CD4-positive, alpha-beta T cell treated with Interleukin-17A for 1 hour (primary cell): ENCODE measurements at regions not wholly inside any gene's neighbourhood (a gene's known extent, or its start where the extent isn't known, plus 50 kb on each side); places are given as distances from the start of the nearest gene placed in this dataset.

Source experiments
- DNase-seq: peaks from one replicate; pipeline ENCODE4 v3.0.0-alpha.2; 2020

DNA sequence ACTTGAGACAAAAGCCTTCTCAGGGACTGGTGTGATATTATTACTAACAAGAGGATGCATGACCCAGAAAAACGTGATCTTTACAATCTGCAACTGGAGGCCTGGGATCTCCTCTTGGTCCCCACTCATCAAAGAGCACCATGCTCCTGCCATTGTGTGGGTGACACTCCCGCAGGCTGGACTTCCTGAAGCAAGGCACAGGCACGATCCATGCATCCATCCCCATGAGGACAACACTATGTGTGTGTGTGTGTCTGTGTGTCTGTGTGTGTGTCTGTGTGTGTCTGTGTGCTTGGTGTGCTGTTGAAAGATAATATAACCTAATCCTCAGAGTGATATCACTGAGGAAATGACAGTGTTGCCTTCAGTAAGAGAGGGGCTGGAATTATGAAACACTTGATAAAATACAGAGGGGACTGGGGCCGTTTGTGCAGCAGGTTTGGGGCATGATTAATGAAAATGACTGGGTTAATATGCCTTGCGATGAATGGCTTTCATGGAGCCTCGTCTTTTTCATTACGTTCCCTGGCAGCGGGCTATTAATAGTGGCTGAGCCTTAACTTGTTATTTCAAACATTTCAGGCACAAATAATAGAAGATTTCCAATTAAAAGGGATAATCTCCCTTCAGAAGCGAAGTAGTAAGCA, 180.8 kb upstream of the TCERG1L start:
- DNase-seq, result no peak

DNA sequence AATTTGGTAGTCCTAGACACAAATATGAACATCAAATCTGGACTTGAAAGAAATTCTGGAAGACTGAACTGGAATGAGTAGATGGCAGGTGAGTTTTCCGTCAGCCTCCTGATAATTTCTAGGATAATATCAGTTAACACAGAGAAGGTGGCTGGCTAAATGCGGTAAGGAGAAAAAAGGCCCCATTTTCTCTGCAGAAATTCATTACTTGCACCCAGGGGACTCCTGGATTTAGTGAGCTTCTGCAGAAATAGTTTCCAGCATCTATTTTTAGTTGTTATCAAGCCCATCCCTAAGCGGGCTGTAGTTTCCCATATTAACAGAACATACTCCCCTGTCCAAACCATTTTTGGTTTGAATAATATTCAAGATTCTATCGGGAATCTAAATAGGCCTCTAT, 181.9 kb upstream of the TCERG1L start:
- DNase-seq, result no peak

DNA sequence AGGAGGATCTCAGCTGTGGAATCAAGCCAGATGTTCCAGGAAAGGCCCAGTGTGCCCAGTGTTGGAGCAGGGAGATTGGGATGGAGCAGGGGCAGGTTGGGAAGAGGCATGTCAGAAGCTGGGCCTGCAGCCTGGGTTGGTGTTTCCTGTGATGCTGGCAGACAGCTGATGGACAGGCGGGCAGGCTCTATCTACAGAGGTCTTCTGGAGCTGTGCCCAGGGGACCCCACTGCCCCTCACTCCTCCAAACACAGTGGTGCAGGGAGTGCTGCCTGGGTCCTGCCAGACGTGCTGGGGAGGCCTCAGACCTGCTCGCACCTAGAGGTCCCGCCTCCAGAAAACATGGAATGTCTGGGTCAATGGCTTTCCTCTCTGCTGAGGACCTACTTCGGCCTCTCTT, 182.9 kb upstream of the TCERG1L start:
- DNase-seq, result no peak

DNA sequence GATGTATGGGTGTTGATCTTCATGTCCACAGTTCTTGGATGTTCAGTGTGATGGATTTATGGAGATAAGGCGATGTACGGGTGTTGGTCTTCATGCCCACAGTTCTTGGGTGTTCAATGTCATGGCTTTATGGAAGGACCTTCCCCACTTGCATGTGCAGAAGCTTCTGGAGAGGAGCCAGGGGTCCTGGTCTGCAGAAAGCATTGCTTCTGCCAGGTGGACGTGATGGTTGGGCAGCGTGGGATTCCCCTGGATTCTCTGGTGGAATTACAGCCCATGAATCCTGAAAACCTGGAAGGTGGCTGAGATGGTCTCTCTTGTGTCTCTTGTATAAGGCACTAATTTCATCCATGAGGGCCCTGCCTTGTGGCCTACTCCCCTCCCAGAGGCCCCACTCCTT, 183.7 kb upstream of the TCERG1L start:
- no peak for DNase-seq

DNA sequence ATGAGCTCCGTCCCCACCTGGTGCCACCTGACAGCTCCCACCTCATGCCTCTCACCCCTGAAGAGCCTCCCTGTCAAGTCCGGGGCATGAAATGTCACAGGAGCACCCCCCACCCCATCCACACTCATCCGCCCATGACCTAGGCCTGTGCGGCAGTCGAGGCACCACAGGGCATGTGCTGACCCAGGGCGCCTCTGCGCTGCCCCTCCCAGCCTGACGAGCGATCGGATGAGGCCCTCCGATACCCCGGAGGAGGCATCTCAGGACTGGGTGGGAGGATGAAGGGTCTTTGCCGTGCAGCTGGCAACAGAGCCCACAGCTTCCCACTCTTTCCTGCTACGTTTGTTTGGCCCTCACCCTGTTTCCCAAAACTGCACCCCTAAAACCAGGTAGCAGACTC, 184.4 kb upstream of the TCERG1L start:
- no peak for DNase-seq

DNA sequence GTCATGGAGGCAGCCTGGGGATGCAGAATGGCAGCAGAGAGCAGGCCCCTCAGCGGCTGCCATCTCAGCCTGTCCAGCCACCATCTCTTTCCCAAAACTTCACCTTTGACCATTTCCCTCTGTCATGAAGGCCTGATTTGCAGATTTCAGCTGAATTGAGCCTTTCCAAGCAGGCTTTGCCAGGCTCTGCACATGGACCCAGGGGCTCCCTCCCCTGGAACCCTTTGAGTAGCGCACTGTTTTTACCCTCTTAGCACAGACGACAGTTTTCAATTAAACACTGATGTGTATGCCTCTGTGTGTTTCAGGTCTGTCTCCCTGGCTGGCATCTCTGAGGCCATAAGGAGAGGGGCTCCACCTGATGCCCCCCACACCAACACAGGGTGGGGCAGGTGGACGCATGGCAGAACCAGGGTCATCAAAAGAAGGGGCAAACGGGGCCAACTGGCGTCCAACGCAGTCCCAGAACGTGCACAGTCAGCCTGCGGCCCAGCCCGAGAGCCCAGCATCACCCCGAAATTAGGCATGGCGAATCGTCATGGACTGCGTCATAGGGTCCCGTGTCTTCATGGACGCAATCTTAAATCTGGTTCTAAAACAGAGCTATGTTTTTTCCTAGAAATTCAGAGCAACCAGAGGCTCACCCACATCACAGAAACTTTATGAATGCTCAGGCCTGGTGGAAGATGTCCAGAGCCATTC, 185.0 kb upstream of the TCERG1L start:
- DNase-seq, result no peak

DNA sequence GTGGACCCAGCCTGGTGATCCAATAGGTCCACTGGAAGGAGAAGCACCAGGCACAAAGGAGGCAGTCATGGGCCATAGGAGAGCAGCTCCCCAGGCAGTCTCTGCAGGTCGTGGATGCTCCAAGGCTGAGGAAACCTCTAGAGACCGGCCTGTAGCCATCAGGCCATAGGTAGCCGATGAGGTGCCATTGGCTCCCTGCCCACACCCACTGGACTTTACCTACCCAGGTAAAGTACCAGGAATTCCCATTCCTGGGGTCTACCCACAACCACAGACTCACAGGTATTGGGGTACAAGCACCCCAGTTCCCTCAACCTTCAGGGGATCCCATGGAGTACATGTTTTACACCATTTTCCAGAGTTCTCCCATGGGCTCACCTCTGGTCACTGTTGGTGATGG, 188.0 kb upstream of the TCERG1L start:
- DNase-seq, result no peak

DNA sequence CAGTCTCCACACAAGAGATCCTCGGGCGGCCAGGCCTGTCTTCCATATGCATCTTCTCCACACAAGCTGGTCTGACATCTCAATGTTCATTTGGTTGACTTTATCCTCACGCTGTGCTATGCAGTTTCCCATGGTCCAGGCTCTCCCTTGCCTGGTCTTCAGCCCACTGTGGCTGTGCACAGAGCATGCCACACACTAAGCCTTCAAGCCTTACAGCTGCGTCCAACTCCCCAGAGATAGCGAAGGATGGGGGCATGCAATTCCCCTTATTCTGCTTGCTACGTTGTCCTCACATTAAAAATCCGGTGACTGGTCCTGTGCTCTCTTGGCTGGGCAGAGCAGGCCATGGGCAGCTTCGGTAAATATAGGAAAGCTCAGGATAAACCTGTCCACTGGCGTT, 188.7 kb upstream of the TCERG1L start:
- DNase-seq, result no peak

DNA sequence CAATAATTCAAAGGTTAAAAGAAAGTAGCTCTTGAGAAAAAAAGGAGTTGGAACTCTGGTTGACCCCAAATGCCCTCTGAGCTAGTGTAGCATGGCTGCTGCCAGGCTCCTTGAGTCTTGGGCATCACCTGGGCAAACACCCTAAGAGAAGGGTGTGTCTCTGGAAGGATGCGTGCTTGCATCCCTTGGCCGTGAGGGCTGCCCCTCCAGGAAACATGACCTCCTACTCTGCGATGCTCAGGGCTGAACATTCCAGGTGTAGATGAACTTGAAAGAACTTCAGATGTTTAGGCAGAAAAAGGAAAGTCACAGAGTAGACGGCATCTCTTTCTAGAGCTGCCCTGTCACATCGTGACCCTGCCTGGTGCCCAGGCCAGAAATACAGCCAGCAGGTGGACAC, 189.4 kb upstream of the TCERG1L start:
- DNase-seq, result no peak

DNA sequence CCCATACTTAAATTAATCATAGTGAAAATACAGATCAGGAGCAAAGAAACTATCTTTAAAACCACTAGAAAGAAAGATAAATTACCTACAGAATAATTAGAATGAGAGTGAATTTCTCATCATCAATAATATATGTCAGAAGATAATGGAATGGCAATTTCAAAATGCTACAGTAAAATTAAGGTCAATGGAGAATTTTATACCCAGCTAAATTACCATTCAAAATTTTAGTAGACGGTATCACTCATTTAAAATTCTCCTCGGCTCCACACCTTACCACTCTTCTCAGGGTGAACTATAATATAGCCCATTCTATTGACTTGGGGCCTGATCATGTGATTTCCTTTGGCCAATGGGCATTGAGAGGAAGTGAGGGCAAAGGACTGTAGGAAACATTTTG, 192.5 kb upstream of the TCERG1L start:
- DNase-seq, result no peak

DNA sequence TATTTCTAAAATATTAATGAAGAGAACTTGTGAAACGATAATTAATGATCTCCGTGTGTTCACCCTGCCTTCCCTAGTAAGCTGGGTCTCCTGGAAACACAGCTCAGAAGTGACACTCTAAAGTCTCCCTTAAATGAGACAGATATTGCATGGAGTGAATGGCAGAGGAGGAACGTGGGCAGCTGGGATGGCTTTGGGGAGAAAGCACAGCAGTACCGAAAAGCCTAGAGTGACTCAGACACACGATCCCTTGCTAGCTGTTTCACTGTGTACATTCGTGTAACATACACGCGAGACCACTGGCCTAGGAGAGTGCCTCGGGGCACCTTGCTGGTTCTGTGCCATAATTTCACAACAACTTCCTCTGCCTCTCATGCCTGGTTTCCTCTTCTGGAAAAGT, 199.9 kb upstream of the TCERG1L start:
- DNase-seq, result no peak

DNA sequence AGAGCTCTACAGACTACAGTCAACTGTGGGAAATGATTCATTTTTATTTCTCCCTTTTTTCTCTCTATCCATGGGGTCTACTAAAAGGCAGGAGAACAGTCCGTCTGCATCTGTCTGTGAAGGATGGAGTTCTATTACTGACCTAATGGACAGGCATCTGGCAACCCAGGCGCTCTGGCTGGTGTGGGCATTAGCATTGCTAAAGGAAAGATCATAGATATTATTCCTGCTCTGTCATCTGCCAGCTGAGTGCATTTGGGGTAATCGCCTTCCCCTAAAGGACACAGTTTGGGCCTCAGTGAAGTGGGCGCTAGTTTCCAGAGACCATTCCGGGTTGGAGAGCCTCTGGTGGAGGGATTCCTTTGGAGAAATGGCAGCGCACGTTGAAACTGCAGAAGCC, 201.3 kb upstream of the TCERG1L start:
- DNase-seq, result no peak

DNA sequence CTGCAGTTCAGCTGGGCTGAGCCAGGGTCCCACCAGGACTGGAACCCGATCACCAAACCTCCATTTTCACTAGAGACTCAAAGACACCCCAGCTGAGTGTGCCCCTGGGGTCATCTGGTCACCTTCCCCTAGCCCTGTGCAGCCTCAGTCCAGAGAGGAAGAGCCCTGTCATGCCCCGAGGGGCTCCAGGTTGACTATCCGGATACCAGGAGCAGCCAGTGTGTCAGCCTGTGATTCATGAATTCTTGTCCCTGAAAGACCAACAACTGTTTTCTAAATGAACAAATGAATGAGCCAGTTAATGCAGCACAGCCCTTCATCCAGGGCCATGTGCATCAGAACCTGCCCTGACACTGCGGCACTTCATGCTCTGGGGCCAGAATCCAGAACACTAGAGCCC, 201.9 kb upstream of the TCERG1L start:
- no peak for DNase-seq

DNA sequence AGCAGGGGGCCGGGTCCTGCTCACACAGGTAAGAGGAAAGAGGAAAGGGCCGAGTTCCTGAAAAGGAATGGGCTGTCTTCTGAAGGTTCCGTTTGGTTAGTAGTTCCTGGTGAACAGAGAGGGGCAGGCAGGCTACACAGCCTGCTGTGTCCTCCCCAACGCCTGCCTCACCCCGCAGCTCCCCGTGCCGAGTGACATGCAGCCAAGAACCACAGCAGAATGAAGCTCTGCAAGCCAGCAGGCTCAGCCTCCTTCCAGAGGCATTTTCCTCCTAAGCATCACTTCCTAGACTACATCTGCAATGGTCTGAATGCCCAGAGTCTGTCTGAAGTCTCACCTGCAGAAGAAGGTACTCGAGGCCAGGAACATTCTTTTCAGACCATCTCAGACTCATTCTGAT, 202.4 kb upstream of the TCERG1L start:
- no peak for DNase-seq

DNA sequence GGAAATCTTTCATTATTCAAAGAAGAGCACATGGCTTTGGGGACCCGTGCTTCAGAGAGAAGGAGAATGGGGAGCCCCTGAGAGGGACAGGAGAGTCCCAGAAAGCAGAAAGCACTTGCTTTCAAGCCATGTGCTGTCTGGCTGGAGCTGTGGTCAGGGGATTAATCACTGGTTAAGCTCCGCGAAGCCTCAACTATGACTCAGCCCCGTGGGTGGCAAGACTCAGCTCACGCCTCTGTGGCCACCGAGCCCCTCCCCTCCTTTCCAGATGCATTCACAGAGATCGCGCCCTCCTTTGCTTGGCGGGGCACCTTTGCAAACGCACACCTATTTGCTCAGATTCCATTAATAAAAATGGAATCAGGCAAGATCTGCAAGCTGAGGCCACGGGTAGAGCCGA, 202.9 kb upstream of the TCERG1L start:
- no peak for DNase-seq

DNA sequence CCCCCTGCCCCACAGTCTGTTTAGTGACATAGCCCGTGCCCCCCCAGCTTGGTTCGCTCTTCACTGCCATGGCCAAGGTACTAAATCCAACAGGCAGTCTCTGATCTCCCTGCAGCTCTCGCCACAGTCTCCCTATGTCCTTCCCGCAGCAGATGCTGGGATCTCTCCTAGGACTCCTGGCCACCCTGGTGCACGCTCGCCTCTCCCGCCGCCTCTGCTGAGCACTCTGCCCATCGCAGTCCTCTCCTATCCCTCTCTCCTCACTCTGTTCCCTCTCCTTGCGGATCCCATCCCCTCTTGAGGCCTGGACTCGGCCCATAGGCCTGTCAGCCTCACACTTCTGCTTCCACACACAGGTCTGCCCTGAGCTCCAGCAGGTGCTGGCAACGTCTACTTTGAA, 204.8 kb upstream of the TCERG1L start:
- no peak for DNase-seq

DNA sequence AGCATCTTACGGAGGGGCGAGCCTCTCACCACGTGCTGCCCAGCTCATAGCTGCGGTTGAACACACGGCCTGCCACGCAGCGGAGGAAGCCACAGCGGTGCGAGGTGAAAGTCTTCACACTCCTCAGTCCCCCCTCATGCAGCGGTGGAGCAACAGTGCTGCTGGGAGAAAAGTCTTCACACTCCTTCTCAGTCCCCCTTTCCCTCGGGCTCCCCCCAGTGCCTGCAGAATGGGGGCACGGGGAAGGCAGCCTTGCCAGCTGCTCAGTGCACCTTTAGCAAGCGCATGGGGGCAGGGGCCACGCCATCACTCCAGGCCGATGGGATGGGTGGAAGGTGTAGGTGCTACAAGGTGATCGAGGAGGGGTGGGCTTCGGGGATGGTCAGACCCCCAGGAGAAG, 206.3 kb upstream of the TCERG1L start:
- no peak for DNase-seq

DNA sequence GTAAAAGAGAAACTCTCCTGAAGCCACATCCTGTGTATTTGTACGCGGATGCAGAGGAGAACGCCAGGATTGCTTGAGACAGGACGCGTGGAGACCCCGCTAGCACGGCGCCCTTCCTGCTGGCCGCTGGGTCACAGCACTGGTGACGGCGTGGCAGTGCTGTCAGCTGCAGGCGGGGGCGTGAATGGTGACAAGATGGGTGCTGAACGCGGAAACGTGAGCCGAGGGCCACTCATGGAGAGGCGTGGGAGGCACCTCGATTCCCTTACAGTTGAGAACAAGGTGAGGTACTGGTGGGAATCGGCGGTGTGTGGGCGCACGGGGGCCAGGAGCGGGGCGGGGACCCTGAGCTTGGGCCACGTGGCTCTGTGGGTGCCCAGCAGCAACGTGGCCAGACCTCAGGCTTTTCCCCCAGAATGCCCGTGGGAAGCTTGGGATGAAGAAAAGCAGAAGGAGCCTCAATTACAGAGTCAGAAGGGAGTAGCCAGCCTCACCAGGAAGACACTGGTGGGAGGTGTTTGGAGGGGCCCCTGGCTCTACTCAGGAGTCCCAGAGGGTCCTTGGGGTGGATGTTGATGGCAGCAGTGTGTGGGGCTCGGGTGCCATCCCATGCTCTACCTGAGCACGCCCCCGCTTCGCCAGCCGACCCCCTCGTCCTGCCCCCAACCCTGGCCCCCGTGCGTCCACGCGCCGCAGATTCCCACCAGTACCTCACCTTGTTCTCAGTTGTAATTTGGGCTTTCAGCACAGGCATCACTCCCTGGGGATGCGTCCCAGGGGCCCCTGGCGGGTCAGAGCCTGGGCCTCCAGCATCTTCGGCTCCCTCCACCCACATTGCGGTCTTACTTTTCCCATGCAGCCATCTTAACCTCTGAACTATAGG, 208.4 kb upstream of the TCERG1L start:
- DNase-seq, result no peak

DNA sequence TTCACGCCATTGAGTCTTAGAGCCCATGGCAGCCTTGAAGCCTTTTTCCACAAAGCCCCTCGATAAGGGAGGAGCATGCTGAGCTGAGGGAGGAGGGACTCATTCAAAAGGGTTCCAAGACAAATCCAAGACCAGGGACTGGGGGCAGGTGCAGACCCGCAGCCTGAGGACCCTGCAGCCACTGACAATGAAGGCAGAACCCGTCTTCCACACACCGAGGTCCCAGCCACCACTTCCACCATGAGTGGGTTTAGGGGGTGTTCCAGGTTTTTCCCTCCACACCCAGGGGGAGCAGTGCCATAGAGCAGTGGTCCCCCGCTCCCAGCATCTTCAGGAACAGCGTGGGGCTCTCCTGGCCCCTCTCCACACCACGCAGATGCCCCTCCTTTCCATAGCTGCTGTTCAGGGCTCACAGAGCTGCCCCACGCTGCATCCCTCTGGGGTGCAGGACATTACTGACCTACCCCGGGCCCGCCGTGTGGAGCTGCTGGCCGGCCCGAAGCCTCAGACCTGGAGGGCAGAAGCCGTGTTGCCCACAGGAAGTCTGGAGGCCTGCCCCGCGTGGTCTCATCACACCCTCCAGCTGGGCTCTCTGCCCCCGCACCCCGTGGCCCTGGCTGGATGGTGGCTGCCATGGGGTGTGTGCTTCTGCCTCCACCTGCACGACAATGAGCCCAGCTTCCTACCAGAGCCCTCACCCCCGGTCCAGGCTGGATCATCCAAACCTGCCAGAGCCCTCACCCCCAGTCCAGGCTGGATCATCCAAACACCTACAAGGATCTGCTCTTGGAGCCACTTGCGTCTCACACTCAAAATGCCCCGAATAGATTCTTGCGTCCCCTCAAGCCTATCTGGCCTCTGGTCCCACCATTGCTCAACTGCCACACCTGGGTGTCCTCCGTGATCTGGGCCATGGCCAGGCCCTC, 220.0 kb upstream of the TCERG1L start:
- DNase-seq, result no peak

DNA sequence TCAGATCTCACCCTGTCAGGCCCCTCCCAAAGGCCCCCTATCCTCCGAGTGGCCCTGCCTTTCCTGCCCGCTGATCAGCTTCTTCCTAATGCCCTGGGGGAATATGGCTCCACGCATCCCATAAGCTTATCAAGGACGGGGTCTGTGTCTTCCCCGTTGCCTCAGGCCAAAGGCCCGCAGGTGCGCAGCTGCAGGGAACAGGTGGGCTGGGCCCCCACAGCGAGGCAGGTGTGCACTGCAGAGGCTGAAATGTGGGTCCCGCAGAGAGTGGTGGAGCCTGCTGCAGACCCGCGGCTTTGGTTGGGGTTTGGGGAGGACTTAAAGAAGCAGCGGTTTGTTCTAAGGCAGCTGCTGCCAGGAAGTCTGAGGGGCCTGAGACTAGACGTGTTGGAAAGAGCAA, 220.8 kb upstream of the TCERG1L start:
- no peak for DNase-seq

DNA sequence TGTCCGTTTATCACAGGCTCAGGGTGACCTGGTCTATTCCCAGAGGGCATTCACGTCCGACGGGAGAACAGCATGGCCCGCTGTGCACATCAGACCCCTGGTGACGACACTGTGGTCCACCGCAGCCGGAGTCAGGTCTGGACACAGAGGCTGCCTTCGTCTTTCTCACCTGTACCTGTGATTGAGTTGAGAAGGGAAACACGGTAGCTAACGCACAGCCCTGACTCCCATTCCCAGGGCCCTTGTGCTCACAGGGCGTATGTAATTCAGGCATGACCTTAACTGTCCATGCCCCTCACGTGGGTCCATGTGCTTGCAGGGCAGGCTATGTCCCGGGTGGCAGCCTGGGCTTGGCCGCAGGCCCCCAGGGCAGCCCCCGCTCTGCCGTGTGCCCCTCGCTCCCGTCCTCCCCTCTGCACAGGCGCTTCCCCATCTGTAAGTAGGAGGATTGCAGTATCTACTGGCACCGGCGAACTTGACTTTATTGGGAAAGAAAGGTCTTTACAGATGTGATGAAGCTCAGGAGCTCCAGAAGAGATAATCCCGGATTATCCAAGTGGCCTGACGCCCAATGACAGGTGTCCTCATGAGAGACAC, 221.3 kb upstream of the TCERG1L start:
- no peak for DNase-seq

DNA sequence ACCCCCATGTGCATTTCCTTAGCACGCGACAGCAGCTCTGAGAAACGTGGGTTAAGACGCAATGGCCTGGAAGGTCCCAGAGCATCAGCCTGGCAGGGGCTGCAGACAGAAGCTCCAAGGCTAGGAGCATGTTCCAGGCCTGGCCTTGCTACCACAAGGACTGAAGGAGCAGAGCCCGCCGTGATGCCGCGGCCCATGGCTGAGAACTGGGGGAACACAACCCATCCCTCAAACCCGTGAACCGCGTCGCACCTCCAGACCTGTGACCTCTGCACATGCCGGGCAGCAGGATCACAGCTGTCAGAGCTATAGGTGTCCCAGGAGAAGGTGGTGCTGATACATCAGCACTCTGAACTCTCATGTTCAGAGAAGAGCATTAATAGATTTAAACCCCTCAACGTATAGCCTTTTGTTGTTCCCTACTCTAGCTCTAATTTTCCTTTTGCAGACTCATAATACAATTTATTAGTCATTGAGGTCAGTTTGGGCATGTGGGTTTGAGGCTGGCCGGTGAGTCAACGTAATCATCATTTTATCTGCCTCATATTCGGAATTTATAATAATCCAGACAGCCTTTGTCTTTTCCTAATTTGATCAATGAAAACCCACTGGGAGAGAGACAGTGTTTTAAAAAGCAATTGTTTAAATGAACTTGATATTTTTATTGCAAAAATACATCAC, 222.5 kb upstream of the TCERG1L start:
- no peak for DNase-seq
